Astrocyte (in vitro differentiated cells and primary cell): ENCODE measurements at regions not wholly inside any gene's neighbourhood (a gene's known extent, or its start where the extent isn't known, plus 50 kb on each side); places are given as distances from the start of the nearest gene placed in this dataset.

Experiments used
- DNase-seq: peaks from one replicate; pipeline ENCODE4 v3.0.0-alpha.2; 2010; ENCODE audit warnings: low read depth
- FAIRE-seq: peaks from 2 replicates; lab custom pipeline; 2011; peaks lifted over from hg19 to GRCh38; lab: Jason Lieb, UNC
- H2AFZ ChIP-seq: 2 replicates; pipeline ENCODE4 v1.6.0; 2012; ENCODE audit warnings: low read depth, low read length, inconsistent platforms
- H3K27ac ChIP-seq: 2 replicates; pipeline ENCODE4 v1.5.1; 2011; ENCODE audit warnings: low read depth, low read length, inconsistent platforms
- H3K27me3 ChIP-seq: 2 replicates; pipeline ENCODE4 v1.6.0; 2011; ENCODE audit warnings: low read length, inconsistent platforms; ENCODE audit not compliant: insufficient read depth
- H3K36me3 ChIP-seq: 2 replicates; pipeline ENCODE4 v1.5.1; 2011; ENCODE audit warnings: low read length, inconsistent platforms; ENCODE audit not compliant: insufficient read depth
- H3K4me1 ChIP-seq: 2 replicates; pipeline ENCODE4 v1.5.1; 2011; ENCODE audit warnings: low read length, inconsistent platforms; ENCODE audit not compliant: insufficient read depth
- H3K4me2 ChIP-seq: 2 replicates; pipeline ENCODE4 v1.6.0; 2012; ENCODE audit warnings: low read length, inconsistent platforms
- H3K4me3 ChIP-seq: 2 replicates; pipeline ENCODE4 v1.5.1; 2011; ENCODE audit warnings: low read depth, mild to moderate bottlenecking, low read length, inconsistent platforms; ENCODE audit not compliant: insufficient read depth
- H3K79me2 ChIP-seq: 2 replicates; pipeline ENCODE4 v1.6.0; 2012; ENCODE audit warnings: mild to moderate bottlenecking, low read length, inconsistent platforms; ENCODE audit not compliant: insufficient read depth
- H3K9ac ChIP-seq: 2 replicates; pipeline ENCODE4 v1.6.0; 2012; ENCODE audit warnings: mild to moderate bottlenecking, low read length, inconsistent platforms
- H3K9me3 ChIP-seq: 2 replicates; pipeline ENCODE4 v1.5.1; 2012; ENCODE audit warnings: low read depth, mild to moderate bottlenecking, low read length, inconsistent platforms; ENCODE audit not compliant: insufficient read depth
- H4K20me1 ChIP-seq: 2 replicates; pipeline ENCODE4 v1.6.0; 2012; ENCODE audit warnings: low read length, inconsistent platforms; ENCODE audit not compliant: insufficient read depth
- H3K27ac Mint-ChIP-seq: one replicate; pipeline ENCODE4 v1.8.0; 2021; ENCODE audit warnings: mild to moderate bottlenecking, mixed read lengths; ENCODE audit not compliant: unreplicated experiment
- H3K27me3 Mint-ChIP-seq: one replicate; pipeline ENCODE4 v1.8.0; 2021; ENCODE audit warnings: low read depth, mixed read lengths; ENCODE audit not compliant: unreplicated experiment
- H3K36me3 Mint-ChIP-seq: one replicate; pipeline ENCODE4 v1.8.0; 2021; ENCODE audit warnings: low read depth, mixed read lengths; ENCODE audit not compliant: unreplicated experiment
- H3K4me1 Mint-ChIP-seq: one replicate; pipeline ENCODE4 v1.8.0; 2021; ENCODE audit warnings: low read depth, mixed read lengths; ENCODE audit not compliant: unreplicated experiment
- H3K4me3 Mint-ChIP-seq: one replicate; pipeline ENCODE4 v1.8.0; 2021; ENCODE audit warnings: mild to moderate bottlenecking, moderate library complexity, mixed read lengths; ENCODE audit not compliant: unreplicated experiment
- H3K9me3 Mint-ChIP-seq: one replicate; pipeline ENCODE4 v1.8.0; 2021; ENCODE audit warnings: mild to moderate bottlenecking, mixed read lengths; ENCODE audit not compliant: unreplicated experiment
- CTCF ChIP-seq: IDR thresholded peaks from 2 replicates; pipeline ENCODE4 v1.5.1; 2011; ENCODE audit warnings: low read depth, mild to moderate bottlenecking, inconsistent platforms, low read length, moderate library complexity; ENCODE audit not compliant: insufficient read depth
- EZH2 ChIP-seq: IDR thresholded peaks from 2 replicates; pipeline ENCODE4 v1.6.1; 2012; ENCODE audit warnings: mild to moderate bottlenecking, low read length, inconsistent platforms; ENCODE audit not compliant: insufficient read depth

GRCh38 chr2:128969374-128969773, 650.7 kb upstream of the HS6ST1 start:
- Histone ChIP-seq H2AFZ (no peak overlapping the region), H3K27ac (no peak overlapping the region), H3K36me3 (no peaks in the 10 kb centered on the region), H3K9me3 (no peaks in the 10 kb centered on the region), H3K27me3 (no peaks in the 10 kb centered on the region), H4K20me1 (no peaks in the 10 kb centered on the region), H3K9ac (no peak overlapping the region), H3K4me3 (no peak overlapping the region), H3K4me2 (no peak overlapping the region), H3K4me1 (no peaks in the 10 kb centered on the region), H3K79me2 (no peaks in the 10 kb centered on the region)
- TF ChIP-seq CTCF (no peak), EZH2 (no peak)
- Mint-ChIP-seq H3K27me3 (peaks cover 17% of the 10 kb centered on the region), H3K4me3 (no peak overlapping the region), H3K36me3 (no peaks in the 10 kb centered on the region), H3K27ac (no peak overlapping the region), H3K9me3 (no peaks in the 10 kb centered on the region), H3K4me1 (no peaks in the 10 kb centered on the region)
- FAIRE-seq (no peak), DNase-seq (no peak)

GRCh38 chr2:128970332-128971116, 651.9 kb upstream of the HS6ST1 start:
- Histone ChIP-seq H3K4me3 (no peak overlapping the region), H3K4me1 (no peaks in the 10 kb centered on the region), H3K4me2 (no peak overlapping the region), H3K79me2 (no peaks in the 10 kb centered on the region), H3K9me3 (no peaks in the 10 kb centered on the region), H3K9ac (no peak overlapping the region), H3K27ac (no peak overlapping the region), H3K36me3 (no peaks in the 10 kb centered on the region), H2AFZ (no peak overlapping the region), H4K20me1 (no peaks in the 10 kb centered on the region), H3K27me3 (no peaks in the 10 kb centered on the region)
- H3K27ac Mint-ChIP-seq = no peak overlapping the region
- H3K4me3 Mint-ChIP-seq = no peak overlapping the region
- no peak for DNase-seq
- FAIRE-seq = no peak
- H3K9me3 Mint-ChIP-seq = no peaks in the 10 kb centered on the region
- no peaks in the 10 kb centered on the region for H3K36me3 Mint-ChIP-seq
- no peaks in the 10 kb centered on the region for H3K4me1 Mint-ChIP-seq
- TF ChIP-seq EZH2 (no peak), CTCF (no peak)
- peaks cover 17% of the 10 kb centered on the region for H3K27me3 Mint-ChIP-seq

GRCh38 chr2:128973566-128973965, 654.9 kb upstream of the HS6ST1 start:
- no peaks in the 10 kb centered on the region for H4K20me1 ChIP-seq
- no peaks in the 10 kb centered on the region for H3K27me3 ChIP-seq
- H3K36me3 ChIP-seq = no peaks in the 10 kb centered on the region
- H3K27ac ChIP-seq = no peak overlapping the region
- H3K79me2 ChIP-seq = no peaks in the 10 kb centered on the region
- DNase-seq (no peak), FAIRE-seq (no peak)
- no peak overlapping the region for H2AFZ ChIP-seq
- no peak overlapping the region for H3K4me2 ChIP-seq
- Mint-ChIP-seq H3K27ac (no peak overlapping the region), H3K9me3 (no peaks in the 10 kb centered on the region), H3K4me3 (no peak overlapping the region), H3K4me1 (peaks cover 9% of the 10 kb centered on the region), H3K36me3 (no peaks in the 10 kb centered on the region), H3K27me3 (peaks cover 17% of the 10 kb centered on the region)
- H3K9me3 ChIP-seq = no peaks in the 10 kb centered on the region
- no peaks in the 10 kb centered on the region for H3K4me1 ChIP-seq
- no peak for TF ChIP-seq EZH2
- TF ChIP-seq CTCF = no peak
- no peak overlapping the region for H3K4me3 ChIP-seq
- no peak overlapping the region for H3K9ac ChIP-seq
